Ovary (tissue), 3 donors: ENCODE measurements at regions not wholly inside any gene's neighbourhood (a gene's known extent, or its start where the extent isn't known, plus 50 kb on each side); places are given as distances from the start of the nearest gene placed in this dataset.

ENCODE experiments used
- CTCF ChIP-seq, 3 donors: fragments of 450-650 bp in 2 of 3; fragments of 200-600 bp in 1 of 3; IDR thresholded peaks; one replicate each; pipeline versions ENCODE4 v1.5.1 to v1.8.0; 2016 to 2022; ENCODE audit warnings: antibody characterized with exemption in 3 of 3, mild to moderate bottlenecking in 1 of 3
- EP300 ChIP-seq: sonication (generic); formaldehyde crosslinking; IDR thresholded peaks from one replicate; pipeline ENCODE4 v1.6.1; 2017; ENCODE audit warnings: antibody characterized with exemption
- POLR2A ChIP-seq: fragments of 450-650 bp; IDR thresholded peaks from one replicate; pipeline ENCODE4 v1.6.1; 2017; ENCODE audit warnings: antibody characterized with exemption, mild to moderate bottlenecking, moderate library complexity
- donor health status: DM: no; HTN: no; CAD: no.

- no peak for TF ChIP-seq EP300
- no peak for TF ChIP-seq CTCF (IDR thresholded peaks at IDR 0.05)
- no peak for TF ChIP-seq POLR2A
These were observed 866.6 kb downstream of the USP25 start for GRCh38 chr21:16596369-16596768.
